IPS-15b (cell line): ENCODE measurements at regions not wholly inside any gene's neighbourhood (a gene's known extent, or its start where the extent isn't known, plus 50 kb on each side); places are given as distances from the start of the nearest gene placed in this dataset.
"Not testable (repeated sequence)": the region's sequence is repeated elsewhere in the genome, so short reads cannot be mapped to it uniquely, and the experiment has no call there.

Source experiments
- H3K27me3 ChIP-seq: one replicate; pipeline ENCODE4 v1.6.1; 2013; ENCODE audit warnings: low read length; ENCODE audit not compliant: control insufficient read depth, insufficient read depth
- H3K36me3 ChIP-seq: one replicate; pipeline ENCODE4 v1.6.1; 2013; ENCODE audit warnings: low read length; ENCODE audit not compliant: control insufficient read depth, insufficient read depth
- H3K4me1 ChIP-seq: one replicate; pipeline ENCODE4 v1.6.1; 2013; ENCODE audit warnings: mild to moderate bottlenecking, low read length; ENCODE audit not compliant: control insufficient read depth, insufficient read depth
- H3K4me3 ChIP-seq: one replicate; pipeline ENCODE4 v1.5.1; 2013; ENCODE audit warnings: low read depth, low read length
- H3K9ac ChIP-seq: one replicate; pipeline ENCODE4 v1.6.1; 2013; ENCODE audit warnings: low read depth, mild to moderate bottlenecking, low read length
- H3K9me3 ChIP-seq: one replicate; pipeline ENCODE4 v1.6.1; 2013; ENCODE audit warnings: mild to moderate bottlenecking, low read length; ENCODE audit not compliant: control insufficient read depth, insufficient read depth

DNA sequence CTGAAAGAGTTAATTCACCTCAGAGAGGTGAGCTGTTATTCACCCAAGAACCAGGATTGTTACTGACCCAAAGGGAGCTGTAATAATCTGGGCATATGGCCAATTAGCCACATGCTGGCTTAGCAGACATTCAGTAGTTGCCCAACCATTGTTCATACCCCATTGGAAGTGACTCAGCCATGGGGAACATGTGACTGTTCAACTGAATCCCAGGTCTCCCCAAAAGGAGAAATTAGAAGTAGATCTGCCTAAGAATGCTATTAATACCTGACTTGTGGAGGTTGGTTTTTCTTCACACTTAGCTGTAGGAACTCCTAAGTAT lies 272.6 kb upstream of the UBE2E3 start:
- Histone ChIP-seq H3K27me3 (no peaks in the 10 kb centered on the region), H3K36me3 (no peaks in the 10 kb centered on the region), H3K4me3 (no peak overlapping the region), H3K9me3 (no peaks in the 10 kb centered on the region), H3K9ac (no peak overlapping the region), H3K4me1 (no peaks in the 10 kb centered on the region)

GRCh38 chr2:180707175-180707883 lies 273.1 kb upstream of the UBE2E3 start:
- no peaks in the 10 kb centered on the region for H3K27me3 ChIP-seq
- no peaks in the 10 kb centered on the region for H3K36me3 ChIP-seq
- no peaks in the 10 kb centered on the region for H3K9me3 ChIP-seq
- no peak overlapping the region for H3K4me3 ChIP-seq
- no peak overlapping the region for H3K9ac ChIP-seq
- no peaks in the 10 kb centered on the region for H3K4me1 ChIP-seq

GRCh38 chr2:180706694-180707093 lies 273.7 kb upstream of the UBE2E3 start:
- no peaks in the 10 kb centered on the region for H3K9me3 ChIP-seq
- no peak overlapping the region for H3K4me3 ChIP-seq
- H3K9ac ChIP-seq = no peak overlapping the region
- H3K4me1 ChIP-seq = no peaks in the 10 kb centered on the region
- H3K36me3 ChIP-seq = no peaks in the 10 kb centered on the region
- no peaks in the 10 kb centered on the region for H3K27me3 ChIP-seq

DNA sequence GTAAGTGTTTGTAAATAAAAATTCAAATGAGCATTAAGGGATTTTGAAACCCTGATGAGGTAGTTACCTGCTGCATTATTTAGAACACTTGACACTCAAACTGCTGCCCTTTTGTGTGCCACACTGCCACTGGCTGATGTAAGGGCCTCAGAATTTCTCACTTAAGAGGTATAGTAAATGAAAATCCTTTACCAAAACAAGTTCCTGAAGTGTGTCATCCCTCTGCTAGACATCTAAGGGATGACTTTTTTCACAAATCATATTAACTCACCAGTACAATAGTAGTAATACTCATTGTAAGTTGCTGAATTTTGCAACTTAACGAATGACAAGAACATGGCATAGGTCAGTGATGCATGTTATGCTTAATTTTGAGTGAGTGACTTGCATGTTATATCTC lies 274.9 kb upstream of the UBE2E3 start:
- no peaks in the 10 kb centered on the region for H3K4me1 ChIP-seq
- H3K4me3 ChIP-seq = no peak overlapping the region
- no peaks in the 10 kb centered on the region for H3K9me3 ChIP-seq
- no peaks in the 10 kb centered on the region for H3K36me3 ChIP-seq
- H3K27me3 ChIP-seq = no peaks in the 10 kb centered on the region
- no peak overlapping the region for H3K9ac ChIP-seq

GRCh38 chr2:180705122-180705521 lies 275.3 kb upstream of the UBE2E3 start:
- Histone ChIP-seq H3K4me1 (no peaks in the 10 kb centered on the region), H3K9ac (no peak overlapping the region), H3K27me3 (no peaks in the 10 kb centered on the region), H3K36me3 (no peaks in the 10 kb centered on the region), H3K4me3 (no peak overlapping the region), H3K9me3 (no peaks in the 10 kb centered on the region)

- Histone ChIP-seq H3K9me3 (no peaks in the 10 kb centered on the region), H3K4me1 (no peaks in the 10 kb centered on the region), H3K27me3 (no peaks in the 10 kb centered on the region), H3K36me3 (no peaks in the 10 kb centered on the region), H3K4me3 (no peak overlapping the region), H3K9ac (no peak overlapping the region)
These were observed 280.6 kb upstream of the UBE2E3 start for GRCh38 chr2:180699657-180700361.

- Histone ChIP-seq H3K9me3 (no peaks in the 10 kb centered on the region), H3K36me3 (no peaks in the 10 kb centered on the region), H3K4me1 (no peaks in the 10 kb centered on the region), H3K9ac (no peak overlapping the region), H3K4me3 (no peak overlapping the region), H3K27me3 (no peaks in the 10 kb centered on the region)
These were observed 281.7 kb upstream of the UBE2E3 start for GRCh38 chr2:180698668-180699067.

GRCh38 chr2:180695586-180696401 lies 284.6 kb upstream of the UBE2E3 start:
- Histone ChIP-seq H3K9me3 (no peaks in the 10 kb centered on the region), H3K36me3 (no peaks in the 10 kb centered on the region), H3K4me1 (peaks cover 2% of the 10 kb centered on the region), H3K4me3 (no peak overlapping the region), H3K9ac (no peak overlapping the region), H3K27me3 (no peaks in the 10 kb centered on the region)

GRCh38 chr2:180694445-180695421 lies 285.7 kb upstream of the UBE2E3 start:
- Histone ChIP-seq H3K36me3 (no peaks in the 10 kb centered on the region), H3K4me1 (peaks cover 2% of the 10 kb centered on the region), H3K9me3 (no peaks in the 10 kb centered on the region), H3K27me3 (no peaks in the 10 kb centered on the region), H3K4me3 (no peak overlapping the region), H3K9ac (no peak overlapping the region)

GRCh38 chr2:180692322-180692721 lies 288.1 kb upstream of the UBE2E3 start:
- H3K27me3 ChIP-seq = no peaks in the 10 kb centered on the region
- no peaks in the 10 kb centered on the region for H3K36me3 ChIP-seq
- H3K9me3 ChIP-seq = no peaks in the 10 kb centered on the region
- no peak overlapping the region for H3K4me3 ChIP-seq
- H3K4me1 ChIP-seq = peaks cover 2% of the 10 kb centered on the region
- no peak overlapping the region for H3K9ac ChIP-seq

DNA sequence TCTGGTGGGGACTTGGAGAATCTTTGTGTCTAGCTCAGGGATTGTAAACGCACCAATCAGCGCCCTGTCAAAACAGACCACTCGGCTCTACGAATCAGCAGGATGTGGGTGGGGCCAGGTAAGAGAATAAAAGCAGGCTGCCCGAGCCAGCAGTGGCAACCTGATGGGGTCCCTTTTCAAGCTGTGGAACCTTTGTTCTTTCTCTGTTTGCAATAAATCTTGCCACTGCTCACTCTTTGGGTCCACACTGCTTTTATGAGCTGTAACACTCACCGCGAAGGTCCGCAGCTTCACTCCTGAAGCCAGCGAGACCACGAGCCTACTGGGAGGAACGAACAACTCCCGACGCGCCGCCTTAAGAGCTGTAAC lies 288.6 kb upstream of the UBE2E3 start:
- not testable (repeated sequence) for H3K9ac ChIP-seq, H3K4me1 ChIP-seq, H3K9me3 ChIP-seq, H3K4me3 ChIP-seq, H3K27me3 ChIP-seq, H3K36me3 ChIP-seq
